Esophagus squamous epithelium (tissue), 4 donors: ENCODE measurements at regions not wholly inside any gene's neighbourhood (a gene's known extent, or its start where the extent isn't known, plus 50 kb on each side); places are given as distances from the start of the nearest gene placed in this dataset.

ENCODE experiments used
- CTCF ChIP-seq, 6 experiments: fragments of 450-650 bp in 4 of 6; fragments of 200-600 bp in 2 of 6; sonication (generic) in 2 of 6; IDR thresholded peaks; one replicate each; pipeline ENCODE4 v1.5.1; 2016 to 2019; ENCODE audit warnings: antibody characterized with exemption in 6 of 6, mild to moderate bottlenecking in 4 of 6, moderate library complexity in 4 of 6
- POLR2A ChIP-seq, 4 donors: fragments of 450-650 bp; IDR thresholded peaks; one replicate each; pipeline ENCODE4 v1.6.1; 2017; ENCODE audit warnings: antibody characterized with exemption in 4 of 4, mild to moderate bottlenecking in 4 of 4, moderate library complexity in 3 of 4

GRCh38 chr11:21656065-21656464, 536.8 kb upstream of the ANO5 start:
- no peak for TF ChIP-seq CTCF (IDR thresholded peaks at IDR 0.05)
- no peak for TF ChIP-seq POLR2A (IDR thresholded peaks at IDR 0.05)
